NCI-H446 (cell line): ENCODE measurements at regions not wholly inside any gene's neighbourhood (a gene's known extent, or its start where the extent isn't known, plus 50 kb on each side); places are given as distances from the start of the nearest gene placed in this dataset.
A peak's percentile ranks its signal among the peaks of the same experiment; 100 is the strongest.

Experiments
- DNase-seq, 2 experiments: peaks; one replicate each; lab custom pipeline; 2025; lab: John Stamatoyannopoulos, UW

DNA sequence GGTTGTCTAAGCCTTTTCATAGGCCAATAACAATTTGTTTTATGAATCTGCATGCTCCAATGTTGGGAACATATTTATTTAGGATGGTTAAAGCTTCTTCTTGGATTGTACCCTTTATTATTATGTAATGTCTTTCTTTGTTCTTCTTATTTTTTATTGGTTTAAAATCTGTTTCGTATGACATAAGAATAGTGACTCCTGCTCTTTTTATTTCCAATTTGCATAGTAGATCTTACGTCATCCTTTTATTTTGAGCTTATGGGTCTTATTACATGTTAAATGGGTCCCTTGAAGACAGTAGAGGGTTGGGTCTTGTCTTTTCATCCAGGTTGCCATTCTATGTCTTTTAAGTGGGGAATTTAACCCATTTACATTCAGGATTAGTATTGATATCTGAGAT lies 561.9 kb upstream of the GHITM start:
- no peak for DNase-seq

DNA sequence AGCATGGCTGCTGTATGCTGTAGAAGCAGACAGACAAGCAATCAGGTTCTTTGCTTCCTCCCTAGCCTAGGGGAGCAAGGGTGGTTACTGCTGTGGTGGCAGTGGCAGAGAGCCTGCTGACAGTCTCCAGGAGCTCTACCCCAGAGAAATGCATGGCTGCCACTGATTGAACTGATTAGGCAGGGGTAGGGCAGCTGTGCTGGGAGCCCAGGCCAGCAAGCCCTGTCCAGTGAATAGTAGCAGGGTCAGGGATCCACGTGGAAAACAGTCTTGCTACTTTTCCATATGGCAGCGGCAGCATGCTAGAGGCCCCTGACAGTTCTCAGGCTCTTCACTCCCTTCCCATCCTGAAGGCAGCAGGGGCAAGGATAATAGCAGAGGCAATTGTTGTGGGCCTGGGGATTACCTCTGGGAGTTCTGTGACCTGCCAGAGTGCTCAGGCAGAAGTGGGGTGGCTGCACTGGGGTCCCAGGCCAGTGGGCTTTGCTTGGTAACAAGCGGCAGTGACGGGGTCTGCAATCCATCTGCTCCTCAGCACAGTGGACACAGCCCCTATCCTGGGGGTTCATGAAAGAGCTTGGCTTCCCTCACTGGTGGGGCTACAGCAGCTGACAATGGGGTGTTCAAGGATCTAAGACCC lies 558.8 kb upstream of the GHITM start:
- DNase-seq: no peak

- peak in 1 of 2 experiments; percentile 35 for DNase-seq
These were observed 556.8 kb upstream of the GHITM start for GRCh38 chr10:83582407-83583095.

DNA sequence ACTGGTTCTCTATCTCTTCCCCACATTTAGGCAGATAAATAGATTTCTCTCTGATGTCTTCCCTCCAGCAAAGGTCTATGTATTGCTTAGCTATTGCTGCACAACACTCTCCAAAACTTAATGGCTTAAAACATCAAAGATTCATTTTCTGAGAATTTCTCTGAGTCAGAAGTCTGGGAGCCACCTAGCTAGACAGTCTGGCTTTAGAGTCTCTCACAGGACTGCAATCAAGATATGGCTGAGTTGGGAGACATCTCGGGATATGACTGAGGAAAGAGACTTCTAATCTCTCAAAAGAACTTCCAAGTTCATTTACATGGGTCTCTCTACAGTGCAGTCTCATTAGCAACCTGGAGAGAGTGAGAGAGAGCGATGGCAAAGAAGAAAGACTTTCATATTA lies 553.6 kb upstream of the GHITM start:
- DNase-seq: no peak

- no peak for DNase-seq
These were observed 546.9 kb upstream of the GHITM start for GRCh38 chr10:83592337-83592935.

DNA sequence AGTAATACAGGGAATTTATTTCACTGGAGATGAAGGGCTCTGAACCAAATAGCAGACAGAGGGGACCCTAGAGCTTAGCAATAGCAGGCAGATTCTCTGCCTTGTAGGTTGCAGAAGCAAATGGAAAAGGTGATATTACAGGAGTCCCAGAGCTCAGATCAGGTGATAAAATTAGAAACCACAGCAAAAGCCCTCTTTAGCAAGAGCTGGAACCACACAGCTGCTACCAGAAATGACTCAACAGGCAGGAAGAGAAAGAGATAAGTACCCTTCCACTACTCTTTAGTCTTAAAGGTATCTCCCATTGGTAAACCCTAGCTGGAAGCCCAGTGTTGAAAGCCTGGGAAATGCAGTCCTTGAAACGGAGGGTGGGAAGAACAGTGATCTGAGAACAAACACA lies 535.6 kb upstream of the GHITM start:
- no peak for DNase-seq

DNA sequence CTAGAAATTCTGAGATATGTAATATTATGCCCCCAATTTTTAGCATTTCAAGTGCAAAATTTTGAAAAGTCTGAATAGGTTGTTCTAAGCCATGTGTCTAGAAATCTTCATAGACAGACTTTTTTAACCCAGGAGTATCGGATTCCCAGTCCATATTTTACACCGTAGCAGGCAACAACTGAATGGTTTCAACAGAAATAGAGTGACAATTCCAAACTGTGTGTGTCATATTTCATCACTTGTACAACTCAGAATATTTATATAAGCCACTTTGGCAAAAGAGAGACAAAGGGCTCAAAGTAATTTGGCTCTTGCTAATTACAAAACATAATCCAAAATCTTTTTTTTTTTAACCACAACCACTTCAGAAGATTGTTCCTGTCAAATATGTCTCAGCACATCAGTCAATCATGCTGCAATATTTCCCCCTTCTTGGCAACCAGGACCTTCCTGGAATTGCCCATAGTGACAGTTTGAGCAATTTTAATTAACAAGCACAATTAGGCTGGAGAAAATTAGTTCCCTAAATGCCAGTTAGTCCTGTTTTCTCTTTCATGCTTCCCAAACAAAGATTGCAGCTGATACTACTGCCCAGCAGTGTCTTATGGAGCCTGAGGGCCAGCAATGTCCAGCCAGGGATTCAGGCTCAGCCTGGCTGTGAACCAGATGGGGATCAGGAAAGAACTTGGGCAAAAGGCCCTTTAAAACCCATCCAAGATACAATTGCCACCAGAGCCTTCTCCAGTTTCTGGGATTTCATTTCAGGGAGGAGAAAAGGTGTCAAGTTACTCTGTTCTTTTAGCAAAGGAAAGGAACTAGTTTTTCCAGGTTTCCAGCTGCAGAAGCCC lies 533.3 kb upstream of the GHITM start:
- peak; percentile 10 to 53 for DNase-seq

GRCh38 chr10:83607959-83608745 lies 531.2 kb upstream of the GHITM start:
- DNase-seq: no peak

GRCh38 chr10:83612050-83612449 lies 527.3 kb upstream of the GHITM start:
- DNase-seq: no peak

GRCh38 chr10:83612746-83613145 lies 526.6 kb upstream of the GHITM start:
- DNase-seq: no peak

DNA sequence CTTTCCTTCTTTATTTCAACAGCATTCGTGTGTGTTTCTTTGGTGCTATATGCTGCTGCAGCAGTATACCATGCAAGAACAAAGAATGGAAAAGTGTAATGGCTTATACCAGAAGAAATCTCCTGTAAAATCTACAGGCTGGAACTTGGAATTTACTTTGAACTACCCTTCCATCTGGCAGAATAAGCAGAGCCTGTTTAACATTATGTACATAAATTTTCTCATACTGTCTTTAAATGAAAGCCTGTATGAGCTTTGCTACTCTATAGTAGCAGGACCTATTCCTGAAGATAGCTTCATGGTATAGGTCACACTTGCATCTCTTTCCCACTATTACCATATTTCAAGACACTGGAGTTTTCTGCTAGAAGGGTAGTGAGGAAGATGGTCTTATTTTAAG lies 522.1 kb upstream of the GHITM start:
- DNase-seq: no peak

- DNase-seq: no peak
These were observed 521.4 kb upstream of the GHITM start for GRCh38 chr10:83617692-83618545.

DNA sequence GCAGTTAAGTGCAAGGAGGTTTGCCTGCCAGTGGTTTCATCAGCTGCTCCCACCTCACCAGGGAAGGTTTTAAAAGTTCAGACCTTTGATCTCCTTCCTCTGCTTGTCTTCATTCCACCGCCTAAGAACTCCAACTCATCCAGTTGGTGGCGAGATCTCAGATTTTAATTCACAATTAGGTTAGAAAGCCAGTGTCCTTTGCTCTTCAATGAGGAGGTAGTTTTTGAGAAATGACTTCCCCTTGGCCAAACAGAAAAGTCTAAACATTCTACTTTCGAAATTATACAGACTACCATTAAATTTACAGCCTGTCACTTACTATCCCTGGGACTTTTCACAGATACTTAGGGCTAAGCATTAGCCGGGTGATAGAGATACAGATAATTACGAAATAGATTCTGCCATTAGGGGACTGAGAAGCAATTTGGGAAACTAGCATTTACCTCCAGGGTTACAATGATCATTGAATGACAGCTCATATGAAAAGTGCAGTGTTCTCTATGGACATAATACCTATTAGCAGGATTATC lies 513.4 kb upstream of the GHITM start:
- DNase-seq: no peak

- DNase-seq: no peak
These were observed 506.6 kb upstream of the GHITM start for GRCh38 chr10:83632701-83633100.

GRCh38 chr10:83633547-83633946 lies 505.8 kb upstream of the GHITM start:
- no peak for DNase-seq

- no peak for DNase-seq
These were observed 502.5 kb upstream of the GHITM start for GRCh38 chr10:83636826-83637225.

DNA sequence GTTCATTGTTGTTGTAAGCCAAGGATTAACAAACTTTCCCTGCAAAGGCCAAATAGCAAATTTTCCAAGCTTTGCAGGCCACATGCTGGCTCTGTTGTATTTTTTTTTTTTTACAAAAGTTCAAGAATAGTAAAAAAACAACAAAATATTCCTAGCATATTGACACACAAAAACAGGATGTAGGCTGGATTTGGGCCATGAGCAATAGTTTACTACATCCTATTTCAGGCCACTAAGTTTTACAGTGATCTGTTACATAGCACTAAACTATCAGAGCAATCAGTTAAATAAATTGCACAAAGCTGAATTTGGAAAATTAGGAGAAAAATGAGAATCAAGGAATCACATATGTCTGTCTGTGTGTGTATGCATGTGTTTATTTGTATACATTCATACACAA lies 491.8 kb upstream of the GHITM start:
- DNase-seq: no peak

DNA sequence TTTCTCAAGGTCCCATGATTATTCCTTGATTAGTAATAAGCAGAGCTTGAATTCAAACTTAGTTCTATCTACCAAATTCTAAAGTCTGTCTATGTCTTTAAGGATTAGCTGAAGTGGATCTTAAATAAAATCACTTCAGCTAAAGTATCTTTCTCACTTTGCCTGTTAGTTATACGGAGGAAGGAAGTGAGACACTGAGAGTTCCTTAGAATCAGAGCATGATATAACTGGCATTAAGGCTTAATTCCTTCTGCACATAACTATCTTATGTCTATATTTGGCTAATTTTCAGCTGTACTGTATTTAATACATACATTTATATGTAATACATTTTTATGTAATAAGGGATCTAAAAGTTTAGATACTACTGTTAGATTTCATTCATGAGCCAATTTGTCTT lies 491.1 kb upstream of the GHITM start:
- no peak for DNase-seq

DNA sequence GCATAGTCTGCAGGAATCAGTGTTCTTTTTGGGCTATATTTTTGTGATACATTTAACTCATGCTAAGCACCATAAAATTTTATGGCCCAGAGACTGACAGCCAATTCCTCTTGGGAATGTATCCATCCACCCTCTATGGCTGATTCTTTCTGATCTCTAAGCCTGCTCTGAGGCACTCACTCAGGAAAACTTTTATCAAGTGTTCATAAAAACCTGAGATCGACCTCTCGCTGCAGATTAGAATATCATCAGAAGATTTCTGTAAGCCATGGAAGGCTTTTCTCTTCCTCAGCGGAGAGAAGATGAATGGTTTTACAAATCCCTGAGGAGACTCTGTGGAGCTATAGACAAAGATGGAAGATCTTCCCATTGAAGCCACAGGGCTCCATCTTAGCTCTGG lies 489.8 kb upstream of the GHITM start:
- no peak for DNase-seq

- DNase-seq: no peak
These were observed 484.6 kb upstream of the GHITM start for GRCh38 chr10:83654689-83655088.

- no peak for DNase-seq
These were observed 482.4 kb upstream of the GHITM start for GRCh38 chr10:83656924-83657323.
